ENCODE measurements at regions not wholly inside any gene's neighbourhood (a gene's known extent, or its start where the extent isn't known, plus 50 kb on each side); places are given as distances from the start of the nearest gene placed in this dataset.

DNA sequence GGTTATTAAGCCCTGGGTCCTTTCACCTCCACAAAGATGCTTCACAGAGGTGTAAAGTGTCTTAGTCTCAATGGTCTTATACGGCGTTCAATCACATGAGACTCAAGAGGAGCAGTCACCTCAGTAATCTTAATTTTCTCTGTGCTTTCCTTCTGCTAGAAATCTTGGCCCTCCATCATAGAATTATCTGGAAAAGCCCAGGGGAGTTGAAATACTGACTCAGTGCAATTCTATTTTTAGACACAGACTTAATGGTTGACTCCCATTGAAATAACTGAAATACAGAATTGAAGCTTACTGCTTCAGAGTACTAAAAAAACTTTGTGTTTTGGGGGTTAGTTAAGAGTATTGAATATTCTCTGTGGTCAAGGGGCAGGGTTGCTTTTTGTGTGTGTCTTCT, 94.5 kb upstream of the IL15 start:
- POLR2A ChIA-PET: no interaction called here
- H3K27me3 Mint-ChIP-seq (ENCODE audit: low read depth): no peaks in the 10 kb centered on the region
- no peak overlapping the region for H3K27ac Mint-ChIP-seq
- peaks cover 20% of the 10 kb centered on the region for H3K9me3 Mint-ChIP-seq
- CTCF ChIA-PET: no interaction called here
- no peak for TF ChIP-seq ZNF396 (CRISPR knock-in tag; IDR thresholded peaks at IDR 0.05; ENCODE audit: borderline replicate concordance)
- TF ChIP-seq, protein P1, sequence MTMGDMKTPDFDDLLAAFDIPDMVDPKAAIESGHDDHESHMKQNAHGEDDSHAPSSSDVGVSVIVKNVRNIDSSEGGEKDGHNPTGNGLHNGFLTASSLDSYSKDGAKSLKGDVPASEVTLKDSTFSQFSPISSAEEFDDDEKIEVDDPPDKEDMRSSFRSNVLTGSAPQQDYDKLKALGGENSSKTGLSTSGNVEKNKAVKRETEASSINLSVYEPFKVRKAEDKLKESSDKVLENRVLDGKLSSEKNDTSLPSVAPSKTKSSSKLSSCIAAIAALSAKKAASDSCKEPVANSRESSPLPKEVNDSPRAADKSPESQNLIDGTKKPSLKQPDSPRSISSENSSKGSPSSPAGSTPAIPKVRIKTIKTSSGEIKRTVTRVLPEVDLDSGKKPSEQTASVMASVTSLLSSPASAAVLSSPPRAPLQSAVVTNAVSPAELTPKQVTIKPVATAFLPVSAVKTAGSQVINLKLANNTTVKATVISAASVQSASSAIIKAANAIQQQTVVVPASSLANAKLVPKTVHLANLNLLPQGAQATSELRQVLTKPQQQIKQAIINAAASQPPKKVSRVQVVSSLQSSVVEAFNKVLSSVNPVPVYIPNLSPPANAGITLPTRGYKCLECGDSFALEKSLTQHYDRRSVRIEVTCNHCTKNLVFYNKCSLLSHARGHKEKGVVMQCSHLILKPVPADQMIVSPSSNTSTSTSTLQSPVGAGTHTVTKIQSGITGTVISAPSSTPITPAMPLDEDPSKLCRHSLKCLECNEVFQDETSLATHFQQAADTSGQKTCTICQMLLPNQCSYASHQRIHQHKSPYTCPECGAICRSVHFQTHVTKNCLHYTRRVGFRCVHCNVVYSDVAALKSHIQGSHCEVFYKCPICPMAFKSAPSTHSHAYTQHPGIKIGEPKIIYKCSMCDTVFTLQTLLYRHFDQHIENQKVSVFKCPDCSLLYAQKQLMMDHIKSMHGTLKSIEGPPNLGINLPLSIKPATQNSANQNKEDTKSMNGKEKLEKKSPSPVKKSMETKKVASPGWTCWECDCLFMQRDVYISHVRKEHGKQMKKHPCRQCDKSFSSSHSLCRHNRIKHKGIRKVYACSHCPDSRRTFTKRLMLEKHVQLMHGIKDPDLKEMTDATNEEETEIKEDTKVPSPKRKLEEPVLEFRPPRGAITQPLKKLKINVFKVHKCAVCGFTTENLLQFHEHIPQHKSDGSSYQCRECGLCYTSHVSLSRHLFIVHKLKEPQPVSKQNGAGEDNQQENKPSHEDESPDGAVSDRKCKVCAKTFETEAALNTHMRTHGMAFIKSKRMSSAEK (CRISPR knock-in tag; IDR thresholded peaks at IDR 0.05; ENCODE audit: borderline replicate concordance): no peak
- no peak for TF ChIP-seq MXD4 (CRISPR knock-in tag; IDR thresholded peaks at IDR 0.05; ENCODE audit: borderline replicate concordance)
- TF ChIP-seq AFF4 (CRISPR knock-in tag; IDR thresholded peaks at IDR 0.05; ENCODE audit: borderline replicate concordance): no peak
- H3K4me3 Mint-ChIP-seq: no peak overlapping the region
- H3K4me1 Mint-ChIP-seq: no peaks in the 10 kb centered on the region
- DNase-seq (ENCODE audit: low spot score): no peak
- H3K36me3 Mint-ChIP-seq: peaks cover 8% of the 10 kb centered on the region
- no peak for ATAC-seq

GRCh38 chr4:141543176-141543575, 93.2 kb upstream of the IL15 start:
- CTCF ChIA-PET: interaction anchor here (0.5 to 1.3 kb wide), 2 partner anchors 111 to 190 kb away, joined by 4 read pairs; no protein-coding TSS in a partner anchor
- Mint-ChIP-seq H3K4me1 (no peaks in the 10 kb centered on the region), H3K27ac (no peak overlapping the region), H3K9me3 (peaks cover 11% of the 10 kb centered on the region), H3K27me3 (ENCODE audit: low read depth) (no peaks in the 10 kb centered on the region), H3K4me3 (no peak overlapping the region), H3K36me3 (peaks cover 5% of the 10 kb centered on the region)
- no peak for ATAC-seq
- TF ChIP-seq, protein P2, sequence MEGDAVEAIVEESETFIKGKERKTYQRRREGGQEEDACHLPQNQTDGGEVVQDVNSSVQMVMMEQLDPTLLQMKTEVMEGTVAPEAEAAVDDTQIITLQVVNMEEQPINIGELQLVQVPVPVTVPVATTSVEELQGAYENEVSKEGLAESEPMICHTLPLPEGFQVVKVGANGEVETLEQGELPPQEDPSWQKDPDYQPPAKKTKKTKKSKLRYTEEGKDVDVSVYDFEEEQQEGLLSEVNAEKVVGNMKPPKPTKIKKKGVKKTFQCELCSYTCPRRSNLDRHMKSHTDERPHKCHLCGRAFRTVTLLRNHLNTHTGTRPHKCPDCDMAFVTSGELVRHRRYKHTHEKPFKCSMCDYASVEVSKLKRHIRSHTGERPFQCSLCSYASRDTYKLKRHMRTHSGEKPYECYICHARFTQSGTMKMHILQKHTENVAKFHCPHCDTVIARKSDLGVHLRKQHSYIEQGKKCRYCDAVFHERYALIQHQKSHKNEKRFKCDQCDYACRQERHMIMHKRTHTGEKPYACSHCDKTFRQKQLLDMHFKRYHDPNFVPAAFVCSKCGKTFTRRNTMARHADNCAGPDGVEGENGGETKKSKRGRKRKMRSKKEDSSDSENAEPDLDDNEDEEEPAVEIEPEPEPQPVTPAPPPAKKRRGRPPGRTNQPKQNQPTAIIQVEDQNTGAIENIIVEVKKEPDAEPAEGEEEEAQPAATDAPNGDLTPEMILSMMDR (IDR thresholded peaks at IDR 0.05): no peak
- no peak for TF ChIP-seq NR3C1 (CRISPR knock-in tag; conservative IDR thresholded peaks at IDR 0.05; ENCODE audit: low read depth)
- POLR2A ChIA-PET: no interaction called here
- no peak for DNase-seq (ENCODE audit: low spot score)

DNA sequence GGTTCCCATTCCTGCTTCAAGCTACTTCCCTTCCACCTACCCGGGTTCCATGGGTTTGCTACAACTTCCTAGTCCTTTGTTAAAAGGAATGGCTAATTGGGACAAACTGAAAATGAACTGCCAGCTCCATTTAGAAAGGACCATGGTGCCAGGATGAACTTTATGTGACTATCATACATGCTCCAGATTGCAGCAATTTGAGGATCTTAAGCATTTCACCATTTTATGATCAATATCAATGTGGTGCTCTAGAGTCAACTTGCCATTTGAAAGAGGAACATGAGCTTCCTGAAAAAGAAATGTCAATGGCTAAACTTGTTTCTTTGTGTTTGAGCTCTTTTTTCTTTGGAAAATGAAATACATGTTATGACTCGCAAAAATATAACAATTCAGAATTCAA, 92.7 kb upstream of the IL15 start:
- Mint-ChIP-seq H3K4me3 (no peak overlapping the region), H3K9me3 (peaks cover 9% of the 10 kb centered on the region), H3K36me3 (no peaks in the 10 kb centered on the region), H3K27ac (no peak overlapping the region), H3K4me1 (no peaks in the 10 kb centered on the region), H3K27me3 (ENCODE audit: low read depth) (no peaks in the 10 kb centered on the region)
- ATAC-seq (no peak), DNase-seq (ENCODE audit: low spot score) (no peak)
- ChIA-PET POLR2A (no interaction called here), CTCF (interaction anchor here (0.5 to 1.3 kb wide), 2 partner anchors 111 to 190 kb away, joined by 4 read pairs; no protein-coding TSS in a partner anchor)
- TF ChIP-seq PRDM15 (CRISPR knock-in tag; IDR thresholded peaks at IDR 0.05): peak; percentile 53
- no peak for TF ChIP-seq IRF2 (CRISPR knock-in tag; IDR thresholded peaks at IDR 0.05; ENCODE audit: borderline replicate concordance, low read depth)

All from WTC11 (cell line).